HEK293 (cell line): ENCODE measurements at regions not wholly inside any gene's neighbourhood (a gene's known extent, or its start where the extent isn't known, plus 50 kb on each side); places are given as distances from the start of the nearest gene placed in this dataset.

Experiments
- BCL11A ChIP-seq: fragments of 450-650 bp; formaldehyde crosslinking; IDR thresholded peaks from 2 replicates; pipeline ENCODE4 v1.5.1; 2016; ENCODE audit warnings: low read depth, missing biosample characterization, missing genetic modification characterization
- CTCF ChIP-seq: fragments of 450-650 bp; formaldehyde crosslinking; IDR thresholded peaks from 2 replicates; pipeline ENCODE4 v1.5.1; 2016; ENCODE audit warnings: missing biosample characterization, missing genetic modification characterization
- ELK4 ChIP-seq: IDR thresholded peaks from 2 replicates; pipeline ENCODE4 v1.6.1; 2011; ENCODE audit warnings: mild to moderate bottlenecking, low read depth, low read length, borderline replicate concordance
- KLF9 ChIP-seq: fragments of 450-650 bp; formaldehyde crosslinking; IDR thresholded peaks from 2 replicates; pipeline ENCODE4 v1.5.1; 2016; ENCODE audit warnings: missing biosample characterization, missing genetic modification characterization, low read depth
- PBX3 ChIP-seq: sonication (generic); formaldehyde crosslinking; IDR thresholded peaks from 2 replicates; pipeline ENCODE4 v1.8.1; 2022; ENCODE audit warnings: mild to moderate bottlenecking, moderate library complexity, missing genetic modification reagents
- ZBTB1 ChIP-seq: fragments of 450-650 bp; formaldehyde crosslinking; IDR thresholded peaks from 2 replicates; pipeline ENCODE4 v1.5.1; 2016; ENCODE audit warnings: missing biosample characterization, missing genetic modification characterization
- ZFP41 ChIP-seq: fragments of 450-650 bp; formaldehyde crosslinking; IDR thresholded peaks from 2 replicates; pipeline ENCODE4 v1.5.1; 2016; ENCODE audit warnings: missing biosample characterization, missing genetic modification characterization, borderline replicate concordance
- ZNF132 ChIP-seq: fragments of 450-650 bp; formaldehyde crosslinking; IDR thresholded peaks from 2 replicates; pipeline ENCODE4 v1.5.1; 2017; ENCODE audit warnings: missing biosample characterization, missing genetic modification characterization, borderline replicate concordance
- ZNF24 ChIP-seq: fragments of 450-650 bp; formaldehyde crosslinking; IDR thresholded peaks from 2 replicates; pipeline ENCODE4 v1.5.1; 2016; ENCODE audit warnings: missing biosample characterization, missing genetic modification characterization
- ZNF426 ChIP-seq: fragments of 450-650 bp; formaldehyde crosslinking; IDR thresholded peaks from 2 replicates; pipeline ENCODE4 v1.5.1; 2017; ENCODE audit warnings: missing biosample characterization, missing genetic modification characterization, mild to moderate bottlenecking, inconsistent platforms, moderate library complexity
- ZNF600 ChIP-seq: fragments of 450-650 bp; formaldehyde crosslinking; IDR thresholded peaks from 2 replicates; pipeline ENCODE4 v1.5.1; 2016; ENCODE audit warnings: missing biosample characterization, missing genetic modification characterization
- ZNF776 ChIP-seq: fragments of 450-650 bp; formaldehyde crosslinking; IDR thresholded peaks from 2 replicates; pipeline ENCODE4 v1.5.0; 2017; ENCODE audit warnings: missing biosample characterization, missing genetic modification characterization, borderline replicate concordance

GRCh38 chr20:51140671-51141070 lies 117.8 kb upstream of the KCNG1 start:
- TF ChIP-seq CTCF (tag by site-specific recombination) (no peak), ZNF776 (no peak), ZFP41 (no peak), ELK4 (no peak), ZBTB1 (no peak), ZNF600 (tag by site-specific recombination) (no peak), ZNF132 (tag by site-specific recombination) (no peak), BCL11A (no peak), ZNF24 (tag by site-specific recombination) (no peak), ZNF426 (tag by site-specific recombination) (no peak), PBX3 (CRISPR knock-in tag) (no peak), KLF9 (tag by site-specific recombination) (no peak)
